ENCODE measurements at regions not wholly inside any gene's neighbourhood (a gene's known extent, or its start where the extent isn't known, plus 50 kb on each side); places are given as distances from the start of the nearest gene placed in this dataset.

DNA sequence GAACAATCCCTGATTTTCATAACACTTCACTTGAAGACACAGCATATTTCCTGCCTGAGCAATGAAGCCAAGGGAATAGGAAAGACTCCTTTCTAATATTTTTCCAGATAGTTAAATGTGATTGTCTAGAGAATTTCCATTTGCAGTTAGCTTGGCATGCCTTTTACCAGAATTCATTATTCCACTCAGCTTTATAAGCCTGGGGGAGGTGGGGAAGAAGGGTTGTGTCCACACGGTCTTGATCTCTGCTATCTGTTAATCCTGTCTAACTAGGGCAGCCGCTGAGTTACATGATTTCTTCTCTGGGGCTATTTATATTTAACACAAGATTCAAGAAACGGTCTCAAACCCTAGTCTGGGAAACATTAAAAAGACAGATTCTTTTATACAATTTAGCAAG lies 146.6 kb upstream of the FSCB start:
- TF ChIP-seq, protein P1, sequence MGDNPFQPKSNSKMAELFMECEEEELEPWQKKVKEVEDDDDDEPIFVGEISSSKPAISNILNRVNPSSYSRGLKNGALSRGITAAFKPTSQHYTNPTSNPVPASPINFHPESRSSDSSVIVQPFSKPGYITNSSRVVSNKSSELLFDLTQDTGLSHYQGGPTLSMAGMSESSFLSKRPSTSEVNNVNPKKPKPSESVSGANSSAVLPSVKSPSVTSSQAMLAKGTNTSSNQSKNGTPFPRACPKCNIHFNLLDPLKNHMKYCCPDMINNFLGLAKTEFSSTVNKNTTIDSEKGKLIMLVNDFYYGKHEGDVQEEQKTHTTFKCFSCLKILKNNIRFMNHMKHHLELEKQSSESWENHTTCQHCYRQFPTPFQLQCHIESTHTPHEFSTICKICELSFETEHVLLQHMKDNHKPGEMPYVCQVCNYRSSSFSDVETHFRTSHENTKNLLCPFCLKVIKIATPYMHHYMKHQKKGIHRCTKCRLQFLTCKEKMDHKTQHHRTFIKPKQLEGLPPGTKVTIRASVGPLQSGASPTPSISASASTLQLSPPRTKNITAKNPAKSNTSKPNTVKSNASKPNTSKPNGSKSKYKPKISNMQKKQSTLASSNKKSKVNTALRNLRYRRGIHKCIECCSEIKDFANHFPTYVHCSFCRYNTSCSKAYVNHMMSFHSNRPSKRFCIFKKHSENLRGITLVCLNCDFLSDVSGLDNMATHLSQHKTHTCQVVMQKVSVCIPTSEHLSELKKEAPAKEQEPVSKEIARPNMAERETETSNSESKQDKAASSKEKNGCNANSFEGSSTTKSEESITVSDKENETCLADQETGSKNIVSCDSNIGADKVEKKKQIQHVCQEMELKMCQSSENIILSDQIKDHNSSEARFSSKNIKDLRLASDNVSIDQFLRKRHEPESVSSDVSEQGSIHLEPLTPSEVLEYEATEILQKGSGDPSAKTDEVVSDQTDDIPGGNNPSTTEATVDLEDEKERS (CRISPR knock-in tag; IDR thresholded peaks at IDR 0.05) = no peak
- TF ChIP-seq ZNF556 (CRISPR knock-in tag; IDR thresholded peaks at IDR 0.05; ENCODE audit: borderline replicate concordance) = no peak
- no peak for TF ChIP-seq SP1 (IDR thresholded peaks at IDR 0.05)
- TF ChIP-seq SP1 (CRISPR knock-in tag; IDR thresholded peaks at IDR 0.05) = no peak

All from HepG2 (cell line).